ENCODE measurements at regions not wholly inside any gene's neighbourhood (a gene's known extent, or its start where the extent isn't known, plus 50 kb on each side); places are given as distances from the start of the nearest gene placed in this dataset.
"Not testable (repeated sequence)": the region's sequence is repeated elsewhere in the genome, so short reads cannot be mapped to it uniquely, and the experiment has no call there.

GRCh38 chr2:61593648-61594047 lies 55.5 kb upstream of the XPO1 start:
- not testable (repeated sequence) for H3K4me3 Mint-ChIP-seq; H3K36me3 Mint-ChIP-seq (ENCODE audit: low read depth); H3K27ac Mint-ChIP-seq; H3K9me3 Mint-ChIP-seq; H3K4me1 Mint-ChIP-seq (ENCODE audit: low read depth); H3K27me3 Mint-ChIP-seq

GRCh38 chr2:61590214-61590613 lies 52.1 kb upstream of the XPO1 start:
- Mint-ChIP-seq H3K9me3 (no peaks in the 10 kb centered on the region), H3K36me3 (ENCODE audit: low read depth) (no peaks in the 10 kb centered on the region), H3K27me3 (no peaks in the 10 kb centered on the region), H3K4me3 (no peak overlapping the region), H3K27ac (no peak overlapping the region), H3K4me1 (ENCODE audit: low read depth) (peaks cover 3% of the 10 kb centered on the region)

- no peaks in the 10 kb centered on the region for H3K9me3 Mint-ChIP-seq
- no peak overlapping the region for H3K4me3 Mint-ChIP-seq
- H3K4me1 Mint-ChIP-seq (ENCODE audit: low read depth): peaks cover 4% of the 10 kb centered on the region
- H3K36me3 Mint-ChIP-seq (ENCODE audit: low read depth): no peaks in the 10 kb centered on the region
- no peak overlapping the region for H3K27ac Mint-ChIP-seq
- no peaks in the 10 kb centered on the region for H3K27me3 Mint-ChIP-seq
Observed at GRCh38 chr2:61588566-61588965, 50.4 kb upstream of the XPO1 start.
